GM12878 (cell line): ENCODE measurements at regions not wholly inside any gene's neighbourhood (a gene's known extent, or its start where the extent isn't known, plus 50 kb on each side); places are given as distances from the start of the nearest gene placed in this dataset.

Experiments used
- ATAC-seq: fragments of 200-7000 bp; cut with Tn5 transposase; 3 replicates; pipeline ENCODE4 v1.9.1; 2020; ENCODE audit warnings: mild to moderate bottlenecking, moderate library complexity
- BruUV-seq: library from RNA; stranded (reverse); fragments of 400-500 nt; replicated peaks from 2 replicates; lab custom pipeline; 2021; lab: Mats Ljungman, UMichigan
- CTCF ChIA-PET: fragments of 300-600 bp; sonication (Branson Sonifier 250); formaldehyde crosslinking; extraction: SDS; loops from one replicate; lab custom pipeline; 2021; ENCODE audit warnings: inconsistent platforms; lab: Yijun Ruan, JAX
- POLR2A ChIA-PET: fragments of 350-600 bp; formaldehyde crosslinking; extraction: SDS; loops from one replicate; lab custom pipeline; 2021; ENCODE audit warnings: inconsistent platforms; lab: Charles Lee
- RAD21 ChIA-PET: fragments of 300-600 bp; sonication (Branson Sonifier 250); formaldehyde crosslinking; loops from one replicate; lab custom pipeline; 2023; ENCODE audit warnings: antibody characterized with exemption; ENCODE audit not compliant: unreplicated experiment; lab: Charles Lee
- SMC1A ChIA-PET: fragments of 300-600 bp; sonication (Branson Sonifier 250); formaldehyde crosslinking; loops from one replicate; lab custom pipeline; 2023; ENCODE audit not compliant: unreplicated experiment, uncharacterized antibody; lab: Charles Lee
- DNase-seq: peaks from one replicate; pipeline ENCODE4 v3.0.0-alpha.2; 2011; ENCODE audit warnings: low read depth, low spot score
- FAIRE-seq: peaks from 3 replicates; lab custom pipeline; 2011; peaks lifted over from hg19 to GRCh38; lab: Jason Lieb, UNC
- H2AFZ ChIP-seq: 2 replicates; pipeline ENCODE4 v1.6.0; 2011; ENCODE audit warnings: low read depth, low read length, control low read depth; ENCODE audit not compliant: control insufficient read depth
- H3K27ac ChIP-seq: 2 replicates; pipeline ENCODE4 v1.5.1; 2011; ENCODE audit warnings: control low read depth; ENCODE audit not compliant: control insufficient read depth, insufficient read depth
- H3K27me3 ChIP-seq, 2 experiments: replicated peaks in 1 of 2; 2 replicates each; pipeline versions ENCODE4 v1.6.0 to v1.6.1; 2011; ENCODE audit warnings: low read length in 1 of 2; ENCODE audit not compliant: control insufficient read depth in 2 of 2, insufficient read depth in 2 of 2
- H3K36me3 ChIP-seq, 2 experiments: 2 replicates each; pipeline ENCODE4 v1.5.1; 2011; ENCODE audit warnings: low read length in 1 of 2; ENCODE audit not compliant: control insufficient read depth in 2 of 2, insufficient read depth in 2 of 2
- H3K4me1 ChIP-seq: 2 replicates; pipeline ENCODE4 v1.6.1; 2011; ENCODE audit warnings: mild to moderate bottlenecking, low read length, moderate library complexity, mixed read lengths; ENCODE audit not compliant: control insufficient read depth, insufficient read depth
- H3K4me2 ChIP-seq: 2 replicates; pipeline ENCODE4 v1.6.0; 2011; ENCODE audit warnings: control low read depth; ENCODE audit not compliant: control insufficient read depth, insufficient read depth
- H3K4me3 ChIP-seq: fragments of 200-600 bp; sonication (generic); 2 replicates; pipeline ENCODE4 v1.5.1; 2016
- H3K79me2 ChIP-seq: 2 replicates; pipeline ENCODE4 v1.6.0; 2011; ENCODE audit warnings: low read length; ENCODE audit not compliant: control insufficient read depth, insufficient read depth
- H3K9ac ChIP-seq: 2 replicates; pipeline ENCODE4 v1.8.0; 2011; ENCODE audit warnings: low read length, control low read depth, mixed read lengths; ENCODE audit not compliant: control insufficient read depth, insufficient read depth
- H3K9me3 ChIP-seq: replicated peaks from 3 replicates; pipeline ENCODE4 v1.5.1; 2011; ENCODE audit warnings: mild to moderate bottlenecking, low read length; ENCODE audit not compliant: control insufficient read depth, insufficient read depth
- H4K20me1 ChIP-seq: 2 replicates; pipeline ENCODE4 v1.6.0; 2011; ENCODE audit not compliant: control insufficient read depth, insufficient read depth
- BHLHE40 ChIP-seq, 2 experiments: fragments of 450-650 bp in 1 of 2; IDR thresholded peaks; 2 replicates each; pipeline ENCODE4 v1.6.1; 2011 to 2017; ENCODE audit warnings: low read depth in 2 of 2, borderline replicate concordance in 1 of 2, improper control_type of control experiment in 1 of 2, low read length in 1 of 2, mild to moderate bottlenecking in 1 of 2
- CHD2 ChIP-seq: IDR thresholded peaks from 2 replicates; pipeline ENCODE4 v1.6.1; 2011; ENCODE audit warnings: low read depth, low read length, improper control_type of control experiment, borderline replicate concordance
- CREB1 ChIP-seq: IDR thresholded peaks from 2 replicates; pipeline ENCODE4 v1.6.1; 2012; ENCODE audit warnings: low read depth, mild to moderate bottlenecking, inconsistent platforms
- IKZF1 ChIP-seq: fragments of 450-650 bp; conservative IDR thresholded peaks from 2 replicates; pipeline ENCODE4 v1.6.1; 2017; ENCODE audit warnings: antibody characterized with exemption, mild to moderate bottlenecking
- PAX5 ChIP-seq: IDR thresholded peaks from 2 replicates; pipeline ENCODE4 v1.6.1; 2011; ENCODE audit warnings: low read depth, low read length, borderline replicate concordance
- POLR2AphosphoS2 ChIP-seq: IDR thresholded peaks from 2 replicates; pipeline ENCODE4 v1.6.1; 2011; ENCODE audit warnings: low read depth, mild to moderate bottlenecking, low read length, improper control_type of control experiment, moderate library complexity
- RAD51 ChIP-seq: fragments of 450-650 bp; IDR thresholded peaks from 2 replicates; pipeline ENCODE4 v1.6.1; 2016; ENCODE audit warnings: moderate library complexity, mild to moderate bottlenecking, inconsistent platforms
- RUNX3 ChIP-seq: IDR thresholded peaks from 2 replicates; pipeline ENCODE4 v1.6.1; 2012; ENCODE audit warnings: low read length, inconsistent platforms
- SMARCA5 ChIP-seq: fragments of 450-650 bp; IDR thresholded peaks from 2 replicates; pipeline ENCODE4 v1.6.1; 2017; ENCODE audit warnings: mild to moderate bottlenecking
- TCF3 ChIP-seq: IDR thresholded peaks from 2 replicates; pipeline ENCODE4 v1.6.1; 2012; ENCODE audit warnings: low read depth, mild to moderate bottlenecking, low read length, borderline replicate concordance; ENCODE audit not compliant: insufficient read depth
- YY1 ChIP-seq: IDR thresholded peaks from 2 replicates; pipeline ENCODE4 v1.6.1; 2011; ENCODE audit warnings: low read depth, mild to moderate bottlenecking, low read length
- ZNF217 ChIP-seq: fragments of 450-650 bp; IDR thresholded peaks from 2 replicates; pipeline ENCODE4 v1.6.1; 2017; ENCODE audit warnings: antibody characterized with exemption, mild to moderate bottlenecking
- ZNF274 ChIP-seq: IDR thresholded peaks from one replicate; pipeline ENCODE4 v1.8.0; 2011; ENCODE audit not compliant: insufficient read length, insufficient read depth
- ZZZ3 ChIP-seq: IDR thresholded peaks from 2 replicates; pipeline ENCODE4 v1.6.1; 2011; ENCODE audit warnings: low read depth; ENCODE audit not compliant: control insufficient read depth, insufficient read length
- WGBS: methylation state at CpG from one replicate; pipeline ENCODE4 v1.1.6; 2016; ENCODE audit warnings: low lambda C conversion rate; ENCODE audit not compliant: insufficient replicate concordance, insufficient coverage; ENCODE audit errors: missing lambda C conversion rate; 5-methylcytosine and 5-hydroxymethylcytosine counted together
- in situ Hi-C: fragments of 300-500 bp; cut with MboI; formaldehyde crosslinking; loops from 9 replicates; pipeline ENCODE4 v1.14.3; 2018; ENCODE audit warnings: mixed read lengths
- intact Hi-C: fragments of 100-400 bp; cut with micrococcal nuclease; formaldehyde crosslinking; loops from one replicate; pipeline ENCODE4 v1.14.2; 2022; ENCODE audit not compliant: unreplicated experiment
- TF ChIP-seq, protein P1 (sequence below): IDR thresholded peaks from 2 replicates; pipeline ENCODE4 v1.6.1; 2011; ENCODE audit warnings: borderline replicate concordance, low read depth, mild to moderate bottlenecking, moderate library complexity, low read length; ENCODE audit not compliant: insufficient read depth, poor library complexity, severe bottlenecking

DNA sequence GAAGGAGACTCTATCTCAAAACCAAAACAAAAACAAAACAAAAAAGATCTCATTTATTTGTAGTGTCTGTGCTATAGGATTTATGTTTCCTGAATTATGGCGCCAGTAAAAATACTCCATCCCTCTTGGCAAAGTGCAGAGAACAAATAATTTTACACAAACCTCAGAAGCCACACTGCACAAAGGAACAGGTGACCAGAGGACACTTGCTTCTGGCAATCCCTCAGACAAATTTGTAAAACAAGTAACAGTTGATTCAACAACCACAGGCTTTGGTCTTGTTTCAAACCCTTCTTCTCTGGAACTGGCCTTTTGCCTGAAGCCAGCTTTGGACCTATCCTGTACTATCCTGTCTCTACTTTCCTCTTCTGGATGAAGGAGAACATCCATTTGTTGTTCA, 502.1 kb downstream of the DMAC1 start:
- ChIA-PET CTCF (interaction anchor here (1.3 kb wide), 2 partner anchors 9 to 64 kb away, joined by 3 to 5 read pairs; no protein-coding TSS in a partner anchor), RAD21 (no interaction called here), POLR2A (interaction anchor here (0.5 to 1.0 kb wide), 2 partner anchors 9 to 68 kb away, joined by 4 to 8 read pairs; no protein-coding TSS in a partner anchor)
- peak overlapping the region; percentile 34; the same call in 1 of the 2 replicates for H3K4me3 ChIP-seq
- H3K27ac ChIP-seq = peak overlapping the region; percentile 49
- intact Hi-C loops (loop anchor here (10.0 kb wide), 3 partner anchors 243 to 677 kb away; no protein-coding TSS in a partner anchor), in situ Hi-C loops (loop anchor here (10.0 to 25.0 kb wide), 3 partner anchors 383 to 677 kb away; partner anchors contain the start of gene DMAC1)
- no peaks in the 10 kb centered on the region for H3K36me3 ChIP-seq
- H2AFZ ChIP-seq = no peak overlapping the region
- H3K9ac ChIP-seq = no peak overlapping the region
- no TSS peak for BruUV-seq
- no peaks in the 10 kb centered on the region; the same call in 1 of the 3 replicates for H3K9me3 ChIP-seq
- FAIRE-seq = no peak
- H3K4me2 ChIP-seq = peak overlapping the region; percentile 32
- no peak for DNase-seq
- WGBS = 53% methylated on average over 1 of the region's 1 CpG
- H3K27me3 ChIP-seq = no peaks in the 10 kb centered on the region
- H3K79me2 ChIP-seq = no peaks in the 10 kb centered on the region
- ATAC-seq = peak; percentile 5
- TF ChIP-seq TCF3 = no peak
- no peak for TF ChIP-seq CHD2
- no peak for TF ChIP-seq PAX5
- no peak for TF ChIP-seq SMARCA5
- no peak for TF ChIP-seq POLR2AphosphoS2
- no peak for TF ChIP-seq CREB1
- TF ChIP-seq, all 136 proteins: peak for 0
- no peaks in the 10 kb centered on the region for H4K20me1 ChIP-seq
- SMC1A ChIA-PET = interaction anchor here (0.9 to 2.3 kb wide), 4 partner anchors 44 to 296 kb away, joined by 3 to 17 read pairs (median 6); no protein-coding TSS in a partner anchor
- H3K4me1 ChIP-seq = peaks cover 10% of the 10 kb centered on the region

DNA sequence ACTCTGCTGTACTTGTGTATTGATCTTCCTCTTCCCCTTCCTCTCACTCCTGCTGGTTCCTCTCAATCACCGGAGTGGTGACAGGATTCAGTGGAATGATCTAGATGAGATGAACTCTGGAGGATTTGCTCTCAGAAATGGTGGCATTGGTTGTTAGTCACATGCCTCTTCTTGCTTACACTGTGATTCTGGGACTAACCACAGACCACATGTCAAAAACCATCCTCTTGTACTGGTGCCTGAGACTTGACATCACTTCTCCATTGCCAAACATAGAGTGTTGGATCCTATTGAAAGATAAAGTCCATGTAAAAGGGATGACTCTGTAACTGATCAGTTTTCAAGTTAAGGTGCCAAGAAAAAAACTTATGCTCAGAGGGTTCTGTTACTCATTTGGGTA, 506.5 kb downstream of the DMAC1 start:
- Histone ChIP-seq H3K4me2 (no peak overlapping the region), H3K4me1 (peaks cover 5% of the 10 kb centered on the region), H3K9me3 (no peaks in the 10 kb centered on the region; the same call in 1 of the 3 replicates), H3K27me3 (no peaks in the 10 kb centered on the region), H3K79me2 (no peaks in the 10 kb centered on the region), H3K36me3 (no peaks in the 10 kb centered on the region), H3K9ac (no peak overlapping the region), H3K27ac (no peak overlapping the region), H3K4me3 (no peak overlapping the region), H4K20me1 (no peaks in the 10 kb centered on the region), H2AFZ (no peak overlapping the region)
- FAIRE-seq (no peak), ATAC-seq (peak; percentile 20; the same call in 2 of the 3 replicates), DNase-seq (no peak)
- TF ChIP-seq BHLHE40 (IDR thresholded peaks at IDR 0.05; ENCODE audit: borderline replicate concordance in 1 of 2, low read depth in 2 of 2, low read length in 1 of 2) = peak in 1 of 2 experiments; percentile 23; a peak in 1 of 4 replicates
- TF ChIP-seq ZZZ3 = no peak
- TF ChIP-seq IKZF1 = no peak
- peak; percentile 62 for TF ChIP-seq RUNX3
- TF ChIP-seq RAD51 = peak; percentile 57; the same call in 1 of the 2 replicates
- no peak for TF ChIP-seq ZNF274
- no peak for TF ChIP-seq ZNF217
- 0 out of 2 replicates have a peak, but pooled peaks have one; percentile 23 for TF ChIP-seq YY1
- TF ChIP-seq, protein P1, sequence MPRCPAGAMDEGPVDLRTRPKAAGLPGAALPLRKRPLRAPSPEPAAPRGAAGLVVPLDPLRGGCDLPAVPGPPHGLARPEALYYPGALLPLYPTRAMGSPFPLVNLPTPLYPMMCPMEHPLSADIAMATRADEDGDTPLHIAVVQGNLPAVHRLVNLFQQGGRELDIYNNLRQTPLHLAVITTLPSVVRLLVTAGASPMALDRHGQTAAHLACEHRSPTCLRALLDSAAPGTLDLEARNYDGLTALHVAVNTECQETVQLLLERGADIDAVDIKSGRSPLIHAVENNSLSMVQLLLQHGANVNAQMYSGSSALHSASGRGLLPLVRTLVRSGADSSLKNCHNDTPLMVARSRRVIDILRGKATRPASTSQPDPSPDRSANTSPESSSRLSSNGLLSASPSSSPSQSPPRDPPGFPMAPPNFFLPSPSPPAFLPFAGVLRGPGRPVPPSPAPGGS = no peak
- in situ Hi-C loops = loop anchor here (10.0 to 25.0 kb wide), 3 partner anchors 378 to 682 kb away; partner anchors contain the start of gene DMAC1
- ChIA-PET POLR2A (no interaction called here), RAD21 (no interaction called here), SMC1A (interaction anchor here (0.9 to 1.4 kb wide), 2 partner anchors 9 to 13 kb away, joined by 3 read pairs; no protein-coding TSS in a partner anchor), CTCF (interaction anchor here (0.6 to 0.9 kb wide), 3 partner anchors 17 to 505 kb away, joined by 3 read pairs; no protein-coding TSS in a partner anchor)
- BruUV-seq = no TSS peak
- intact Hi-C loops = loop anchor here (10.0 kb wide), 3 partner anchors 238 to 682 kb away; no protein-coding TSS in a partner anchor
- WGBS = 29% methylated on average over 1 of the region's 1 CpG
